SU-DHL-6 (cell line): ENCODE measurements at regions not wholly inside any gene's neighbourhood (a gene's known extent, or its start where the extent isn't known, plus 50 kb on each side); places are given as distances from the start of the nearest gene placed in this dataset.

Experiments
- H2AFZ ChIP-seq: fragments of 200-600 bp; sonication (generic); 2 replicates; pipeline ENCODE4 v1.6.1; 2014; ENCODE audit warnings: low read depth, mild to moderate bottlenecking, moderate library complexity, mixed read lengths, antibody characterized with exemption, low read length; ENCODE audit not compliant: severe bottlenecking
- H3F3A ChIP-seq: fragments of 200-600 bp; shearing (Covaris generic); 2 replicates; pipeline ENCODE4 v1.6.0; 2016; ENCODE audit warnings: antibody characterized with exemption, mild to moderate bottlenecking; ENCODE audit not compliant: insufficient read depth
- H3K27ac ChIP-seq: fragments of 200-600 bp; sonication (generic); 2 replicates; pipeline ENCODE4 v1.5.1; 2016; ENCODE audit warnings: low read depth, mild to moderate bottlenecking, low read length, moderate library complexity, mixed read lengths
- H3K27me3 ChIP-seq: fragments of 200-600 bp; sonication (generic), shearing (Covaris generic); 2 replicates; pipeline ENCODE4 v1.6.0; 2014; ENCODE audit warnings: mild to moderate bottlenecking, low read length
- H3K36me3 ChIP-seq: fragments of 200-600 bp; sonication (generic); 2 replicates; pipeline ENCODE4 v1.6.1; 2014; ENCODE audit warnings: mild to moderate bottlenecking, low read length, mixed read lengths
- H3K4me2 ChIP-seq: fragments of 300-600, 200-600 bp; shearing (Covaris generic), sonication (generic); 2 replicates; pipeline ENCODE4 v1.6.0; 2014; ENCODE audit warnings: low read length, low read depth, mild to moderate bottlenecking; ENCODE audit not compliant: poor library complexity, severe bottlenecking
- H3K4me3 ChIP-seq: fragments of 200-600 bp; sonication (generic); 2 replicates; pipeline ENCODE4 v1.5.1; 2014; ENCODE audit warnings: antibody characterized with exemption, low read length, mild to moderate bottlenecking, mixed read lengths; ENCODE audit not compliant: insufficient read depth, poor library complexity, severe bottlenecking
- H3K79me2 ChIP-seq: fragments of 200-600 bp; sonication (generic); 2 replicates; pipeline ENCODE4 v1.6.1; 2014; ENCODE audit warnings: mild to moderate bottlenecking, low read length, moderate library complexity; ENCODE audit not compliant: insufficient read depth
- H3K9ac ChIP-seq: fragments of 200-600 bp; sonication (generic); 2 replicates; pipeline ENCODE4 v1.7.0; 2014; ENCODE audit warnings: mild to moderate bottlenecking, low read length
- H3K9me2 ChIP-seq: fragments of 200-600 bp; sonication (generic); replicated peaks from 2 replicates; pipeline ENCODE4 v1.6.1; 2014; ENCODE audit warnings: low read length; ENCODE audit not compliant: insufficient read depth
- H3K9me3 ChIP-seq: fragments of 200-600 bp; sonication (generic); 2 replicates; pipeline ENCODE4 v1.6.1; 2014; ENCODE audit warnings: low read length, mixed read lengths; ENCODE audit not compliant: insufficient read depth
- H4K20me1 ChIP-seq: fragments of 200-600 bp; sonication (generic); 2 replicates; pipeline ENCODE4 v1.6.1; 2014; ENCODE audit warnings: low read depth, mild to moderate bottlenecking, antibody characterized with exemption, low read length, moderate library complexity, mixed read lengths
- CTCF ChIP-seq: fragments of 200-600 bp; sonication (generic); IDR thresholded peaks from one replicate; pipeline ENCODE4 v1.5.1; 2017; ENCODE audit warnings: antibody characterized with exemption, mild to moderate bottlenecking, low read length, moderate library complexity; ENCODE audit not compliant: insufficient read depth, poor library complexity, severe bottlenecking
- EZH2phosphoT487 ChIP-seq: fragments of 200-600 bp; sonication (generic), shearing (Covaris generic); conservative IDR thresholded peaks from 2 replicates; pipeline ENCODE4 v1.6.1; 2018; ENCODE audit warnings: mild to moderate bottlenecking, antibody characterized with exemption, low read length, moderate library complexity, mixed read lengths

GRCh38 chr12:88634008-88634407, 53.7 kb upstream of the KITLG start:
- Histone ChIP-seq H3K9ac (no peak overlapping the region), H3K27me3 (no peaks in the 10 kb centered on the region), H3K36me3 (no peaks in the 10 kb centered on the region), H2AFZ (no peak overlapping the region), H3K27ac (no peak overlapping the region), H3K4me2 (no peak overlapping the region), H3K4me3 (no peak overlapping the region), H4K20me1 (no peaks in the 10 kb centered on the region), H3K79me2 (no peaks in the 10 kb centered on the region), H3K9me3 (no peaks in the 10 kb centered on the region), H3F3A (no peaks in the 10 kb centered on the region), H3K9me2 (no peaks in the 10 kb centered on the region)
- TF ChIP-seq CTCF, result no peak
- TF ChIP-seq EZH2phosphoT487, result no peak

- H3K9ac ChIP-seq, result no peak overlapping the region
- H3F3A ChIP-seq, result no peaks in the 10 kb centered on the region
- H4K20me1 ChIP-seq, result no peaks in the 10 kb centered on the region
- H3K27me3 ChIP-seq, result no peaks in the 10 kb centered on the region
- no peak overlapping the region for H3K4me2 ChIP-seq
- H3K79me2 ChIP-seq, result no peaks in the 10 kb centered on the region
- no peak overlapping the region for H3K27ac ChIP-seq
- no peaks in the 10 kb centered on the region for H3K9me2 ChIP-seq
- no peak overlapping the region for H3K4me3 ChIP-seq
- no peak for TF ChIP-seq CTCF
- no peak for TF ChIP-seq EZH2phosphoT487
- H3K9me3 ChIP-seq, result no peaks in the 10 kb centered on the region
- H3K36me3 ChIP-seq, result no peaks in the 10 kb centered on the region
- no peak overlapping the region for H2AFZ ChIP-seq
Measured at GRCh38 chr12:88633312-88633711, 53.0 kb upstream of the KITLG start.

- Histone ChIP-seq H3K9me3 (no peaks in the 10 kb centered on the region), H3K4me3 (no peak overlapping the region), H4K20me1 (no peaks in the 10 kb centered on the region), H3F3A (no peaks in the 10 kb centered on the region), H3K27me3 (no peaks in the 10 kb centered on the region), H2AFZ (no peak overlapping the region), H3K27ac (no peak overlapping the region), H3K9ac (no peak overlapping the region), H3K79me2 (no peaks in the 10 kb centered on the region), H3K36me3 (no peaks in the 10 kb centered on the region), H3K9me2 (no peaks in the 10 kb centered on the region), H3K4me2 (no peak overlapping the region)
- no peak for TF ChIP-seq EZH2phosphoT487
- TF ChIP-seq CTCF, result no peak
Measured at GRCh38 chr12:88630561-88630960, 50.3 kb upstream of the KITLG start.
